GM12872 (cell line): ENCODE measurements at regions not wholly inside any gene's neighbourhood (a gene's known extent, or its start where the extent isn't known, plus 50 kb on each side); places are given as distances from the start of the nearest gene placed in this dataset.

ENCODE experiments used
- TF ChIP-seq, protein P1 (sequence below): IDR thresholded peaks from 3 replicates; pipeline ENCODE4 v1.5.1; 2011; ENCODE audit warnings: low read depth, mild to moderate bottlenecking, low read length, moderate library complexity; ENCODE audit not compliant: insufficient read depth

DNA sequence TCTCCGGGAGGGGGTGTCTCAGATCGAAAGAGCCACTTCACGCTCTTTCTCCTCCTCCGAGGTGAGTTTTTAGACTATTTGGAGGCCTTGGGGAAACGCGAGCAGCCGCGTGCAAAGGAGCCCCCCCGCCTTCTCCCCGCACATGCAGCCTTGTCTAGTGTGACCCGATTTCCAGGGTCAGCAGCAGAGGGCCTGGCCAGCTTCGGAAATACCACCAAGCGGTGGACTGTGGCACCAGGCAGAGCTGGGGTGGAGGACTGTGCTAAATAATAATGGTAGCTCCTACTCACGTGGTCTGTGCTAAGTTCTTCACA is 79.3 kb upstream of the BCOR start:
- TF ChIP-seq, protein P1, sequence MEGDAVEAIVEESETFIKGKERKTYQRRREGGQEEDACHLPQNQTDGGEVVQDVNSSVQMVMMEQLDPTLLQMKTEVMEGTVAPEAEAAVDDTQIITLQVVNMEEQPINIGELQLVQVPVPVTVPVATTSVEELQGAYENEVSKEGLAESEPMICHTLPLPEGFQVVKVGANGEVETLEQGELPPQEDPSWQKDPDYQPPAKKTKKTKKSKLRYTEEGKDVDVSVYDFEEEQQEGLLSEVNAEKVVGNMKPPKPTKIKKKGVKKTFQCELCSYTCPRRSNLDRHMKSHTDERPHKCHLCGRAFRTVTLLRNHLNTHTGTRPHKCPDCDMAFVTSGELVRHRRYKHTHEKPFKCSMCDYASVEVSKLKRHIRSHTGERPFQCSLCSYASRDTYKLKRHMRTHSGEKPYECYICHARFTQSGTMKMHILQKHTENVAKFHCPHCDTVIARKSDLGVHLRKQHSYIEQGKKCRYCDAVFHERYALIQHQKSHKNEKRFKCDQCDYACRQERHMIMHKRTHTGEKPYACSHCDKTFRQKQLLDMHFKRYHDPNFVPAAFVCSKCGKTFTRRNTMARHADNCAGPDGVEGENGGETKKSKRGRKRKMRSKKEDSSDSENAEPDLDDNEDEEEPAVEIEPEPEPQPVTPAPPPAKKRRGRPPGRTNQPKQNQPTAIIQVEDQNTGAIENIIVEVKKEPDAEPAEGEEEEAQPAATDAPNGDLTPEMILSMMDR: no peak

DNA sequence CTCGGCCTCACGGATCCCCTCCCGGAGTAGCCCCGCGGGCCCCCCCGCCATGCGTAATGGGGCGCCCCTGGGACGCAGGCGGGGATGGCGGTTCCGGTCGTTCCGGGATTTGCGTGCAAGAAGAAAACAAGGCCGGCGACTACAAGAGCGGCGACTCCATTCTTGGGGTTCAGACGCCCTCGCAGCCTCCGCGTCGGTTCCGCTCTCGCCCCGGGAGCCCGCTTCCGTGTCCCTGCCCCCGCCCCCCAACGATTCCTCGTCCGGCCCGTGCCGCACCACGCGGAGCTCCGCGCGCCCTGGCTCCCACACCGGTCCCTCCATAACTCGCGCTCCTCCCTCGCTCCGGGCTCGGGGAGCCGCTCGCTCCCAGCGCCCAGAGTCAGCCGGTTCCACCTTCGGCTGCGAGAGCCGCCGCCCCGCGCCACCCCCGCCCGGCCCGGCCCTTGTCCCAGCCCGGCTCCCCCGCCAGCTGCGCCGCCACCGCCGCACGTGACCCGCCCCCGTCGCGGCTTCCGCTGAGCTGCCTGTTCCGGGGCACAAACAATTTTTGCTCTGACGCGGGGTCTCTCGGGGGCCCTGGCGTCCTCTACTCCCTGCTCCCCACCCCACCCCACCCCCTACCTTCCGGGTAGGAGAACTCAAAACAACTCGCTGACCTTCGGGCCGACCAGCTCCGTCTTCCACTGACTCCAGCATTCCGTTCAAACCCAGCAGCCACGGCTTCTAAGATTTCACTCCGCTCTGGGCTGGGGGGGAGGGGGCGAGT is 78.8 kb upstream of the BCOR start:
- TF ChIP-seq, protein P1: no peak

DNA sequence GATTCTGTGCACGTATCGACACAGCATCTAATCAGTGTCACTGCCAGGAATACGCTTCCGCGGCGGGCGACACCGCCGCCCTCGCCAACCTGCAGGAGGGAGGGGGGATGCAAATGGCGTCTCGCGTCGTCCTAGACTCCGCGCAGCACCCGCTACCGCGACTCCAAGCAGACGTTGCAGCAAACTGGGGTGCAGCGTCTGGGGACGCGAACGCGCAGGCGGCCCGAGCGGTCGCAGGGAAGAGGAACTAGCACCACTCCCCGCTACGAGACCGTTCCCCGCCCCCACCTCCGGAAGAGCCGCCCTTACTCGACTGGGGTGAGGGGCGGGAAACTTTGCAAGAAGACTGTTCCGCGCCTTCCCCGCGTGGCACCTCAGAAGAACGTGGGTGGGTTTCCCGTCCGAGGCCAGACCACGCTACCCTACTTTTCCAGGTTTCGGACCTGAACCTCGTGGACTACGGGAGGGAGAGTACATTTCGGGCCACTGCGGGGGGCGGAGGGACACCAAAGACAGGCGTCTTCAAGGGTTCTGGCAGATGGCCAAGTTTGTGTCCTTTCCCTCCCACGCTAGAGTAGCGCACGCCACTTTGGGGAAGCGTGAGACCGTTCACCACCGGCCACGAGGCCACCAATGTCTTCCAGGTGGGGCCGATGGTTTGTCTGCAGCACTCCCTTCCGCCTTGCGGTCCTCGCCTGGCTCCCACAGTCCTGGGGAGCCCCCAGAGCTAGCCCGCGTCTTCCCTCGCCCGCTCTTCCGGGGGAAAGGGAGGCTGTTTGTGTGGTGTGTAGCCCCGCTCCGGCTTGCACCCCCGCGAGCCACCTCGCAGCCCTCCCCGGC is 78.0 kb upstream of the BCOR start:
- TF ChIP-seq, protein P1: no peak

DNA sequence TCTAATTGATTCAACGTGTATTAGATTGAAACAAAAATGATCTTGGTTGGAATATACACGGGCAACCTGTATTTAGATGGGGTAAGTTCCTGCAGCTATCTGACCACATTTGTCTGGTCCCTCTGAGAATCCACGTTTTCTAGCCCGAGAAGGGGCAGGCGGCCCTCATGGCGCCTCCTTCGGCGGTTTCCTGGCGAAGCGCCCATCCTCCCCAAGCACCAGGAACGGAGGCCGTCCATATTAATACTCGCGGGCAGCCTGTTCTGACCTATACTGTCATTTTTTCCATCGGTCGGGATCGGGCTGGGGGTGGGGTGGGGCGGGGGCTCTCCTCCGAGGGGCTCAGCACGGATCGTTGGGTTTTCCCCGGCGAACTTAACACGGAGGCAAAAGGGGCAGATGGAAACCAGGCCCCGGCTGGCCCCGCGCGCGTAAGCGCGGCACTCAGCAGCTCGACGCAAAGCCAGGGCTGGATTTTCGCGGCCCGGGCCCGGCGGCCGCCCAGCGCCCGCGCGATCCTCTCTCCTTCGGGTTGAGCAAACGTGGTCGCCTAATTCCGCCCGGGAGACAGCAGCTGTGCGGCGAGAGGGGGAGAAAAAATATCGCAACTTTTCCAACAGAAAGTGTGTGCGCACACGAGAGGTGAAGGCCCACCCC is 77.2 kb upstream of the BCOR start:
- TF ChIP-seq, protein P1: no peak

DNA sequence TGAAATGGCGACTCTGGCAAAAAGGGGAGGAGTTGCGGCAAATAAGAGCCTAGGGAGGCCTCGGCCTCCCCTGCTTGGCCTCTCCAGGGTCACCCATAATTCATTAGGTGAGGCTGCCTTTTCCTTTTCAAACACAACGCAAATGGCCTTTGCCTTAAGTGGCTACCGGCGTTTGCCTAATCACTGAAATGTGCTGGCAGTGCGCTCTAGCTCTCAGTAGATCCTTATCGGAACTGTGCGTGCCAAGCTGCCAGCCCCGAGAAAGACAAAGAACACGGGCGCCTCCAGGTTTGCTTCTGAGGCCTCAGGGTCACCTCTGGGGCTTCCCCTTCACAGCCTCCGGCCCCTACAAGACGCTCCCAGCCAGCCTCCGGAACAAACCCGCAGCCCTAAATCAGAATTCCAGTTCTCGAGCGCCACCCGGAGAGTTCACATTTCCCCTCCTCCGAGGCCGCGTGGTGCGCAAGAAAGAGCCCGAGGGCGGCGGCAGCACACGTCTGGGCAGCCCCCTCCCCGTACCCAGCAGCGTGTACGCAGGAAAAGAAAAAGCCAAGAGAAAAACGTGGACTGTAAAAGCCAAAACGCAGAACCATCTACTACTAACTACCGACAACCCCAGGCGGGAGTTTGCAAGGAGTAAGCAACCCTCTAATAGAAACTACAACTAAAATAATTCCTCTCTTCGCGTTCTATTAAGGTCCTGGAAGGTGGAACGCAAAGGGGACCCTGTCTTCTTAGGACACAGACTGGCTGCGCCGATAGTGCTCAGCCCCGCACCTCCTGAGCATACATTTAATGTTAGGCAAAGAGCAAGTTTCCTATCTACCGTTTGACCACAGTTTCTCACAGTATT is 76.5 kb upstream of the BCOR start:
- TF ChIP-seq, protein P1: no peak

DNA sequence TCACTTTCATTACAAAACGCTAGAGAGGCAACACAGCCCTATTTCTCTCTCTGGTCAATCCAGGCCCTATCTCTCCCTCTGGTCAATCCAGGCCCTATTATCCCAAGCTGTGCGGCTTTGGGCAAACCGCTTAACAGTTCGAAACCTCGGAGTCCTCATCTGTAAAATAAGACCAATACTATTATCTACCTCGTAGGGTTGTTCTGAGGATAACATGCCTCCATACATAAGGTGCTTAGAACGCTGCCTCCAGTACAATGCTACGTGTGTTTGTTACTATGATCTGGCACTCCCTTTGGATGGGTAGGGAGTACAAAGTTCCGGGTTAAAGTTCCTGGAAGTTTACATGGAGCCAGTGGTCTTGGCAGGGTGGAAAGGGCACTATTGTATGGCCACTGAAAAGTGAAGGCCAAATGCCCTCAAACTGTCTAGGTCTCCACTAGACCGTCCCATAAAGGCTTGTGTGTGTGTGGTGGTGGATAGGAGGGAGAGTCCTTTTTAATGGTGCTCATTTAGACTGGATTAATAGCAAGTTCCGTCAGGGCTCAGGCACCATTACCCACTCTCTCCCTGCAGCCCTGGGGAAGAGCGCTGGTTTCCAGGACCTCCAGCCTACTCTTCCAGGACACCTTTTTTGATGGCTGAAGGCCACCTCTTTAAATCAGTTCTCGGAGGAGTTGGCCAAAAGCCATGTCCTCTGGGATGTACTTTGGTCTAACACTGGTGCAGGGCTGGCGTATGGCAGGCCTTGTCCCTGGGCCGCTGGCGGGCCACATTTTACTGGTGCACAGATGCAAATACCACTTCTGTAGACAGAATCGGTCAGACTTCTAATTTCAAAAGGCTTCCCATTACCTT is 75.6 kb upstream of the BCOR start:
- TF ChIP-seq, protein P1: no peak
